Body of pancreas (tissue), 4 donors: ENCODE measurements at regions not wholly inside any gene's neighbourhood (a gene's known extent, or its start where the extent isn't known, plus 50 kb on each side); places are given as distances from the start of the nearest gene placed in this dataset.

Source experiments
- POLR2A ChIP-seq, 3 donors: fragments of 450-650 bp; IDR thresholded peaks; one replicate each; pipeline ENCODE4 v1.6.1; 2016; ENCODE audit warnings: antibody characterized with exemption in 3 of 3, mild to moderate bottlenecking in 2 of 3
- TF ChIP-seq, protein P1 (sequence below), 7 experiments: fragments of 450-650 bp in 4 of 7; fragments of 200-600 bp in 3 of 7; sonication (generic) in 3 of 7; IDR thresholded peaks; one replicate each; pipeline ENCODE4 v1.5.1; 2016 to 2019; ENCODE audit warnings: antibody characterized with exemption in 7 of 7

DNA sequence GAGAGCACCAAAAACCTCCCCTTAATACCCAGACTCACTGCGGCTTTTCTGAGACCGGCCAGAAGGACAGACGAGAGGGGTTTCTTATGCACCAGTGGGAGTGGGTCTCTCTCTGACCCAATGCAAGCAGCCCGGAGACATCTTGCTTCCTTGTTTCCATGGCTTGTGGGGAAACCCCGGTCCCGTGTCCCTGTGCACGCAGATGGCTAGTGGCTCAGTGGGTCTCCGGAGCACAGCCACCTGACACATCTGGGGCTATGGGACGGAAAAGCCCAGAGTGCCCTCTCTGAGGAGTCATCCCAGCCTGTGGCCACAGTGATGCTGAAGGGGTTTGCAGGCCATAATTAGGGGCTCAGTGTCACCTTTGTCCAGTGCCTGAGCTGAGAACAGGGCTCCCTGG lies 197.6 kb downstream of the PHETA1 start:
- TF ChIP-seq, protein P1, sequence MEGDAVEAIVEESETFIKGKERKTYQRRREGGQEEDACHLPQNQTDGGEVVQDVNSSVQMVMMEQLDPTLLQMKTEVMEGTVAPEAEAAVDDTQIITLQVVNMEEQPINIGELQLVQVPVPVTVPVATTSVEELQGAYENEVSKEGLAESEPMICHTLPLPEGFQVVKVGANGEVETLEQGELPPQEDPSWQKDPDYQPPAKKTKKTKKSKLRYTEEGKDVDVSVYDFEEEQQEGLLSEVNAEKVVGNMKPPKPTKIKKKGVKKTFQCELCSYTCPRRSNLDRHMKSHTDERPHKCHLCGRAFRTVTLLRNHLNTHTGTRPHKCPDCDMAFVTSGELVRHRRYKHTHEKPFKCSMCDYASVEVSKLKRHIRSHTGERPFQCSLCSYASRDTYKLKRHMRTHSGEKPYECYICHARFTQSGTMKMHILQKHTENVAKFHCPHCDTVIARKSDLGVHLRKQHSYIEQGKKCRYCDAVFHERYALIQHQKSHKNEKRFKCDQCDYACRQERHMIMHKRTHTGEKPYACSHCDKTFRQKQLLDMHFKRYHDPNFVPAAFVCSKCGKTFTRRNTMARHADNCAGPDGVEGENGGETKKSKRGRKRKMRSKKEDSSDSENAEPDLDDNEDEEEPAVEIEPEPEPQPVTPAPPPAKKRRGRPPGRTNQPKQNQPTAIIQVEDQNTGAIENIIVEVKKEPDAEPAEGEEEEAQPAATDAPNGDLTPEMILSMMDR (IDR thresholded peaks at IDR 0.05), result no peak
- no peak for TF ChIP-seq POLR2A (IDR thresholded peaks at IDR 0.05)
